ENCODE measurements at regions not wholly inside any gene's neighbourhood (a gene's known extent, or its start where the extent isn't known, plus 50 kb on each side); places are given as distances from the start of the nearest gene placed in this dataset.

GRCh38 chr1:54489627-54490250, 58.3 kb upstream of the ACOT11 start:
- Histone ChIP-seq H3K4me2 (ENCODE audit: insufficient read depth, low read length) (peak overlapping the region; percentile 58; the same call in 1 of the 2 replicates), H3K9me3 (replicated peaks; ENCODE audit: control insufficient read depth, insufficient read depth, low read depth, low read length) (no peaks in the 10 kb centered on the region), H3K27me3 (ENCODE audit: control insufficient read depth in 2 of 2, insufficient read depth in 2 of 2, low read length in 2 of 2) (peaks cover 5 to 7% of the 10 kb centered on the region in 2 experiments; a peak in 3 of 5 replicates), H3K36me3 (ENCODE audit: control insufficient read depth, insufficient read depth, low read length) (no peaks in the 10 kb centered on the region), H3K79me2 (ENCODE audit: control insufficient read depth, insufficient read depth, low read length) (no peaks in the 10 kb centered on the region; the same call in 2 of the 3 replicates), H3K9me1 (ENCODE audit: control insufficient read depth, insufficient read depth, low read length) (peaks cover 2% of the 10 kb centered on the region), H3K4me1 (replicated peaks in 1 of 2; ENCODE audit: control insufficient read depth in 2 of 2, insufficient read depth in 2 of 2, low read length in 2 of 2) (peaks cover 11 to 39% of the 10 kb centered on the region in 2 experiments), H3K27ac (ENCODE audit: extremely low read depth, low read depth, low read length) (no peak overlapping the region), H3K4me3 (peak overlapping the region; percentile 59; the same call in 1 of the 2 replicates), H3K9ac (ENCODE audit: insufficient read depth in 1 of 2, low read depth in 2 of 2, low read length in 2 of 2) (peak overlapping the region; percentile 83 to 87; a peak in 3 of 4 replicates), H4K20me1 (replicated peaks; ENCODE audit: control insufficient read depth, insufficient read depth, low read length) (no peaks in the 10 kb centered on the region), H2AFZ (ENCODE audit: low read depth, low read length) (peak overlapping the region; percentile 93; the same call in 1 of the 2 replicates)
- FAIRE-seq (no peak), DNase-seq (ENCODE audit: extremely low read depth in 1 of 4, low spot score in 3 of 4) (no peak), ATAC-seq (no peak)
- in situ Hi-C loops (cut with MboI) (loop anchor here (5.0 to 25.0 kb wide), 2 partner anchors 82 to 177 kb away; partner anchors contain the start of gene SSBP3), intact Hi-C loops (cut with micrococcal nuclease) (loop anchor here (1.0 to 10.0 kb wide), 5 partner anchors 129 to 419 kb away; no protein-coding TSS in a partner anchor)
- ChIA-PET CTCF (ENCODE audit: low intra/inter-chr PET ratio) (interaction anchor here (0.6 to 3.7 kb wide), 9 partner anchors 83 to 996 kb away, joined by 3 to 34 read pairs (median 5); partner anchors contain the start of gene SSBP3), POLR2A (interaction anchor here (0.6 to 2.8 kb wide), 9 partner anchors 15 to 438 kb away, joined by 3 to 24 read pairs (median 3); partner anchors contain the start of gene SSBP3)
- WGBS (ENCODE audit: insufficient coverage, low coverage, missing lambda C conversion rate), result 14% methylated on average over 10 of the region's 10 CpGs
- no TSS peak for BruUV-seq (replicated peaks)
- TF ChIP-seq BCOR (IDR thresholded peaks at IDR 0.05) (0 out of 2 replicates have a peak, but pooled peaks have one; percentile 1), CTCF (IDR thresholded peaks at IDR 0.05 in 2 of 3, conservative IDR thresholded peaks at IDR 0.05 in 1 of 3; ENCODE audit: insufficient read depth in 2 of 3, low read depth in 1 of 3, low read length in 3 of 3) (0 out of 6 replicates have a peak, but pooled peaks of 1 of the 3 experiments have one; percentile 11), TSHZ1 (CRISPR knock-in tag; IDR thresholded peaks at IDR 0.05) (no peak), E2F3 (CRISPR knock-in tag; IDR thresholded peaks at IDR 0.05) (no peak), PREB (CRISPR knock-in tag; IDR thresholded peaks at IDR 0.05) (no peak), ZNF316 (IDR thresholded peaks at IDR 0.05) (peak; percentile 47; the same call in 1 of the 2 replicates), E2F6 (IDR thresholded peaks at IDR 0.05; ENCODE audit: borderline replicate concordance in 1 of 2, extremely low read depth in 1 of 2, insufficient read depth in 1 of 2, insufficient read length in 1 of 2, low read depth in 1 of 2, low read length in 1 of 2, poor library complexity in 1 of 2, severe bottlenecking in 1 of 2) (no peak), FOXM1 (IDR thresholded peaks at IDR 0.05; ENCODE audit: low read depth) (no peak), FOXM1 (CRISPR knock-in tag; IDR thresholded peaks at IDR 0.05; ENCODE audit: low read depth) (no peak), SAP30 (IDR thresholded peaks at IDR 0.05; ENCODE audit: borderline replicate concordance, insufficient read depth, low read depth, low read length, poor library complexity, severe bottlenecking) (no peak), RBM15 (IDR thresholded peaks at IDR 0.05; ENCODE audit: insufficient read depth, low read length) (no peak), ZNF444 (CRISPR knock-in tag; IDR thresholded peaks at IDR 0.05) (no peak)

Data from K562 (cell line).